ENCODE measurements at regions not wholly inside any gene's neighbourhood (a gene's known extent, or its start where the extent isn't known, plus 50 kb on each side); places are given as distances from the start of the nearest gene placed in this dataset.
"Not testable (repeated sequence)": the region's sequence is repeated elsewhere in the genome, so short reads cannot be mapped to it uniquely, and the experiment has no call there.

- no peak for DNase-seq (ENCODE audit: low read depth in 2 of 2)
Measured at GRCh38 chr6:20340068-20340848, 61.4 kb upstream of the E2F3 start.

GRCh38 chr6:20341096-20341495, 60.6 kb upstream of the E2F3 start:
- no peak for DNase-seq (ENCODE audit: low read depth in 2 of 2)

- DNase-seq (ENCODE audit: low read depth in 2 of 2) = no peak
Measured at GRCh38 chr6:20341564-20341963, 60.1 kb upstream of the E2F3 start.

- DNase-seq (ENCODE audit: low read depth in 2 of 2) = not testable (repeated sequence)
Measured at GRCh38 chr6:20346948-20347347, 54.7 kb upstream of the E2F3 start.

GRCh38 chr6:20348041-20348440, 53.6 kb upstream of the E2F3 start:
- DNase-seq (ENCODE audit: low read depth in 2 of 2) = no peak

GRCh38 chr6:20349225-20349624, 52.5 kb upstream of the E2F3 start:
- no peak for DNase-seq (ENCODE audit: low read depth in 2 of 2)

GRCh38 chr6:20350215-20350614, 51.5 kb upstream of the E2F3 start:
- no peak for DNase-seq (ENCODE audit: low read depth in 2 of 2)

GRCh38 chr6:20351534-20351933, 50.1 kb upstream of the E2F3 start:
- no peak for DNase-seq (ENCODE audit: low read depth in 2 of 2)

Data from dermis microvascular lymphatic vessel endothelial cell (primary cell).